Neural progenitor cell (in vitro differentiated cells): ENCODE measurements at regions not wholly inside any gene's neighbourhood (a gene's known extent, or its start where the extent isn't known, plus 50 kb on each side); places are given as distances from the start of the nearest gene placed in this dataset.
"Not testable (repeated sequence)": the region's sequence is repeated elsewhere in the genome, so short reads cannot be mapped to it uniquely, and the experiment has no call there.

Experiments
- DNase-seq: peaks from one replicate; pipeline ENCODE4 v3.0.0-alpha.2; 2016; ENCODE audit warnings: low spot score
- H2AFZ ChIP-seq: fragments of 200-600 bp; sonication (generic); replicated peaks from 2 replicates; pipeline ENCODE4 v1.6.1; 2016; ENCODE audit warnings: antibody characterized with exemption
- H3F3A ChIP-seq: fragments of 200-600 bp; sonication (generic); 2 replicates; pipeline ENCODE4 v1.6.1; 2016; ENCODE audit warnings: antibody characterized with exemption, low read depth
- H3K27ac ChIP-seq: fragments of 200-600 bp; sonication (generic); 2 replicates; pipeline ENCODE4 v1.5.1; 2016; ENCODE audit warnings: mild to moderate bottlenecking
- H3K27me3 ChIP-seq: fragments of 200-600 bp; sonication (generic); 2 replicates; pipeline ENCODE4 v1.6.1; 2016; ENCODE audit warnings: mild to moderate bottlenecking, moderate library complexity
- H3K36me3 ChIP-seq: fragments of 200-600 bp; sonication (generic); 2 replicates; pipeline ENCODE4 v1.5.1; 2016
- H3K4me1 ChIP-seq: fragments of 200-600 bp; sonication (generic); 2 replicates; pipeline ENCODE4 v1.6.1; 2016; ENCODE audit warnings: mixed run types
- H3K4me2 ChIP-seq: fragments of 200-600 bp; sonication (generic); 2 replicates; pipeline ENCODE4 v1.6.1; 2016
- H3K4me3 ChIP-seq: fragments of 200-600 bp; sonication (generic); 2 replicates; pipeline ENCODE4 v1.5.1; 2016
- H3K79me2 ChIP-seq: fragments of 200-600 bp; sonication (generic); 2 replicates; pipeline ENCODE4 v1.6.1; 2016; ENCODE audit warnings: low read depth
- H3K9ac ChIP-seq: fragments of 200-600 bp; sonication (generic); 2 replicates; pipeline ENCODE4 v1.6.1; 2016
- H3K9me3 ChIP-seq: fragments of 200-600 bp; sonication (generic); 2 replicates; pipeline ENCODE4 v1.5.1; 2016; ENCODE audit warnings: low read depth
- H4K20me1 ChIP-seq: fragments of 200-600 bp; sonication (generic); 2 replicates; pipeline ENCODE4 v1.6.1; 2016; ENCODE audit warnings: low read depth
- H3K27ac Mint-ChIP-seq: 3 replicates; pipeline ENCODE4 v1.8.0; 2021; ENCODE audit warnings: mixed read lengths
- H3K27me3 Mint-ChIP-seq: 2 replicates; pipeline ENCODE4 v1.8.0; 2022; ENCODE audit warnings: low read depth, mild to moderate bottlenecking, inconsistent platforms, moderate library complexity, mixed read lengths; ENCODE audit not compliant: insufficient read depth
- H3K36me3 Mint-ChIP-seq: 3 replicates; pipeline ENCODE4 v1.8.0; 2021; ENCODE audit warnings: mixed read lengths
- H3K4me1 Mint-ChIP-seq: 3 replicates; pipeline ENCODE4 v1.8.0; 2021; ENCODE audit warnings: mixed read lengths
- H3K4me3 Mint-ChIP-seq: 3 replicates; pipeline ENCODE4 v1.8.0; 2021; ENCODE audit warnings: mild to moderate bottlenecking, moderate library complexity, mixed read lengths
- H3K9me3 Mint-ChIP-seq: 3 replicates; pipeline ENCODE4 v1.8.0; 2020; ENCODE audit warnings: mixed read lengths
- EZH2 ChIP-seq: fragments of 200-600 bp; sonication (generic); IDR thresholded peaks from 2 replicates; pipeline ENCODE4 v1.6.1; 2017; ENCODE audit warnings: antibody characterized with exemption, mild to moderate bottlenecking, moderate library complexity
- EZH2phosphoT487 ChIP-seq: fragments of 200-600 bp; sonication (generic); IDR thresholded peaks from 2 replicates; pipeline ENCODE4 v1.6.1; 2017; ENCODE audit warnings: antibody characterized with exemption
- TF ChIP-seq, protein P1 (sequence below): fragments of 200-600 bp; sonication (generic); IDR thresholded peaks from 2 replicates; pipeline ENCODE4 v1.5.1; 2017; ENCODE audit warnings: antibody characterized with exemption, mild to moderate bottlenecking

DNA sequence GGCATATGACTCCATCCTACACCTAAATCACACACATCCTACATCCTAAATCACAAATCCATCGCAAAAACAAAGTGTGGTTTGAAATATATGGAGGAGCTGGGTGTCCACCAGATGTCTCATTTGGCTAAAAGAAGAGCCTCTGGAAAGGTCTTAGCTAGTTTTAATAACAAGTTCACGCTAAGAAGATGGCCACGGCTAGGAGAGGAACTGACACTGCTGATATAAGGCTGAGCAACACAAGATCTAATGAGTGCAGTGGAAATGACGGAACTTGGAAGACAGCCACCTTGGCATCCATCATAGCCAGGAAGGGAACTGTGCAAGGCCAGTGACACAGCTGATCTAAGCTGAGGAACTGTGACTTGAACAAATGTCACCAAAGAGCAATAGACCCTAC is 60.0 kb upstream of the AGAP1 start:
- no peaks in the 10 kb centered on the region for H3K36me3 ChIP-seq
- peaks cover 12% of the 10 kb centered on the region for H3K9me3 Mint-ChIP-seq
- no peak overlapping the region for H3K9ac ChIP-seq
- H3K9me3 ChIP-seq = no peaks in the 10 kb centered on the region
- no peak overlapping the region for H3K27ac ChIP-seq
- DNase-seq = no peak
- no peaks in the 10 kb centered on the region for H3K79me2 ChIP-seq
- H3K27ac Mint-ChIP-seq = no peak overlapping the region
- no peaks in the 10 kb centered on the region for H3K4me1 ChIP-seq
- no peak overlapping the region for H3K4me3 ChIP-seq
- no peaks in the 10 kb centered on the region for H3K36me3 Mint-ChIP-seq
- TF ChIP-seq EZH2 (no peak), EZH2phosphoT487 (no peak)
- TF ChIP-seq, protein P1, sequence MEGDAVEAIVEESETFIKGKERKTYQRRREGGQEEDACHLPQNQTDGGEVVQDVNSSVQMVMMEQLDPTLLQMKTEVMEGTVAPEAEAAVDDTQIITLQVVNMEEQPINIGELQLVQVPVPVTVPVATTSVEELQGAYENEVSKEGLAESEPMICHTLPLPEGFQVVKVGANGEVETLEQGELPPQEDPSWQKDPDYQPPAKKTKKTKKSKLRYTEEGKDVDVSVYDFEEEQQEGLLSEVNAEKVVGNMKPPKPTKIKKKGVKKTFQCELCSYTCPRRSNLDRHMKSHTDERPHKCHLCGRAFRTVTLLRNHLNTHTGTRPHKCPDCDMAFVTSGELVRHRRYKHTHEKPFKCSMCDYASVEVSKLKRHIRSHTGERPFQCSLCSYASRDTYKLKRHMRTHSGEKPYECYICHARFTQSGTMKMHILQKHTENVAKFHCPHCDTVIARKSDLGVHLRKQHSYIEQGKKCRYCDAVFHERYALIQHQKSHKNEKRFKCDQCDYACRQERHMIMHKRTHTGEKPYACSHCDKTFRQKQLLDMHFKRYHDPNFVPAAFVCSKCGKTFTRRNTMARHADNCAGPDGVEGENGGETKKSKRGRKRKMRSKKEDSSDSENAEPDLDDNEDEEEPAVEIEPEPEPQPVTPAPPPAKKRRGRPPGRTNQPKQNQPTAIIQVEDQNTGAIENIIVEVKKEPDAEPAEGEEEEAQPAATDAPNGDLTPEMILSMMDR = no peak
- no peaks in the 10 kb centered on the region for H3K27me3 ChIP-seq
- H2AFZ ChIP-seq = no peak overlapping the region
- no peaks in the 10 kb centered on the region for H3K27me3 Mint-ChIP-seq
- H3F3A ChIP-seq = no peaks in the 10 kb centered on the region
- H3K4me3 Mint-ChIP-seq = no peak overlapping the region
- H3K4me2 ChIP-seq = no peak overlapping the region
- H3K4me1 Mint-ChIP-seq = no peaks in the 10 kb centered on the region
- no peaks in the 10 kb centered on the region for H4K20me1 ChIP-seq

DNA sequence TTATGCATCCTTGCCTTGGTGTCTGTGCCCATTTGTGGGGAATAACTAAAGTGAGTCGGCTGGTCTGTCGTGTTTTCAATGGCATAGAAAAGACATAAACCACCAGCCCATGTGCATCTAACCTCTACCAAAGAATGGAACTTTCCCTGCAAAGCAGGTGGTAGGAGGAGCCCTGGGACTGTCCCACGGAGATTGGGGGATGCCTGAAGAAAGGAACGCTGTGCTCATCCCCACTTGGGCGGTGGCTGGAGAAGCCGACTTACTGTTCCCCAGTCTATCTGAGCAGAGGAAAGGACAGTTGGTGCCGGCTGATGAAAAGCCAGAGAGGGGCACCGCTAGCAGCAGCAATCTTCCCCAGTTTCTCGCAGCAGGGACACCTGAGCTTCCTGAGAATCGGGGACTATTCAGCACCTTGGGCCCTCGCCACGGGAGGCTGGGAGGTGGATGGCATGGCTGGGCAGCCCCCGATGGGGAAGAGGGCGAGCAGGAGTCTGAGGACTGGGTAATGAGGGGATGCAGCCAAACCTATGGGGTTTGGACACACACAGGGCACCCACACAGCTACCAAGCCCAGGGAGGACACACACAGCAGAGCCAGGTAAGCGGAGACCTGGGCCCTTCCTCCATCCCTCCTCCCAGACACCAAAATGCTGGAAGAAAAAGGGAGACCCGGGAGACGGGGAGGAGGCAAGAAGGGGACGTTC is 53.7 kb upstream of the AGAP1 start:
- no peaks in the 10 kb centered on the region for H3K9me3 ChIP-seq
- peaks cover 7% of the 10 kb centered on the region for H3K4me1 ChIP-seq
- no peak overlapping the region for H2AFZ ChIP-seq
- Mint-ChIP-seq H3K27me3 (no peaks in the 10 kb centered on the region), H3K36me3 (no peaks in the 10 kb centered on the region), H3K27ac (no peak overlapping the region), H3K9me3 (peaks cover 8% of the 10 kb centered on the region), H3K4me3 (no peak overlapping the region), H3K4me1 (no peaks in the 10 kb centered on the region)
- no peaks in the 10 kb centered on the region for H3F3A ChIP-seq
- H3K36me3 ChIP-seq = no peaks in the 10 kb centered on the region
- no peaks in the 10 kb centered on the region for H4K20me1 ChIP-seq
- DNase-seq = no peak
- no peak overlapping the region for H3K27ac ChIP-seq
- TF ChIP-seq, protein P1 = no peak
- no peaks in the 10 kb centered on the region for H3K79me2 ChIP-seq
- no peak overlapping the region for H3K4me3 ChIP-seq
- H3K9ac ChIP-seq = no peak overlapping the region
- no peaks in the 10 kb centered on the region for H3K27me3 ChIP-seq
- H3K4me2 ChIP-seq = no peak overlapping the region

DNA sequence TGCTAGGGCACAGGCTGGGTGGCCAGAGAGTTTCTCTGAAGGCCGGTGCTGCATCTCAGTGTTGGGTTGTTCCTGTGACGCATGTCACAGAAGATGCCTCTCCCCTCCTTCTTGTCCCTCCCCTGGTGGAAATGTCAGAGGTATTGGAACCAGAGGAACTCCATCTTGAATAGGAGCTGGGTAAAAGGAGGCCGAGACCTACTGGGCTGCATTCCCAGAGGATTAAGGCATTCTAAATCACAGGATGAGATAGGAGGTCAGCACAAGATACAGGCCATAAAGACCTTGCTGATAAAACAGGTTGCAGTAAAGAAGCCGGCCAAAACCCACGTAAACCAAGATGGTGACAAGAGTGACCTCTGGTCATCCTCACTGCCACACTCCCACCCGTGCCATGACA is 50.3 kb upstream of the AGAP1 start:
- not testable (repeated sequence) for H3K9me3 ChIP-seq, H3K36me3 Mint-ChIP-seq, H3K79me2 ChIP-seq, H3K27me3 ChIP-seq, H3K4me2 ChIP-seq, H3K9ac ChIP-seq, H3K27me3 Mint-ChIP-seq, DNase-seq, H3F3A ChIP-seq, H3K9me3 Mint-ChIP-seq, H3K4me3 Mint-ChIP-seq, H3K36me3 ChIP-seq, H2AFZ ChIP-seq, H3K4me1 Mint-ChIP-seq, H3K27ac ChIP-seq, H3K4me3 ChIP-seq, H4K20me1 ChIP-seq, H3K27ac Mint-ChIP-seq
- peaks cover 11% of the 10 kb centered on the region for H3K4me1 ChIP-seq
